NCI-H2196 treated with DMSO at 0.1 percent for 48 hours (cell line): ENCODE measurements at regions not wholly inside any gene's neighbourhood (a gene's known extent, or its start where the extent isn't known, plus 50 kb on each side); places are given as distances from the start of the nearest gene placed in this dataset.
"Not testable (repeated sequence)": the region's sequence is repeated elsewhere in the genome, so short reads cannot be mapped to it uniquely, and the experiment has no call there.

Experiments
- DNase-seq: peaks from one replicate; lab custom pipeline; 2025; ENCODE audit not compliant: unreplicated experiment; lab: John Stamatoyannopoulos, UW

DNA sequence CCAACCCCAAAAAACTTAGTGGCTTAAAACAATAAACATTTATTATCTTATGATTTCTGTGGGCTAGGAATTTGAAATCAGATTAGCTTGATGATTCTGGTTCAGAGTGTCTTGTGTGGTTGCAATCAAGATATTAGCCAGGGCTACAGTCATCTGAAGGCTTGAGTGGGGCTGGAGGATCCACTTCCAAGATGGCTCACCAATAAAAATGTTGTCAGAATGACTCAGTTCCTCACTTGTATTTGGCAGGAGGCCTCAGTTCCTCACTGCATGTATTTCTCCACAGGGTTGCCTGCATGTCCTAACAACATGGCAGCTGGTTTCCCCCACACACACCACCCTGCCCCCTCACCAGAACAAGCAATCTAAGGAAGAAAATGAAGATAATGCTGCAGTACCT lies 98.2 kb upstream of the NIPBL start:
- DNase-seq, result no peak

DNA sequence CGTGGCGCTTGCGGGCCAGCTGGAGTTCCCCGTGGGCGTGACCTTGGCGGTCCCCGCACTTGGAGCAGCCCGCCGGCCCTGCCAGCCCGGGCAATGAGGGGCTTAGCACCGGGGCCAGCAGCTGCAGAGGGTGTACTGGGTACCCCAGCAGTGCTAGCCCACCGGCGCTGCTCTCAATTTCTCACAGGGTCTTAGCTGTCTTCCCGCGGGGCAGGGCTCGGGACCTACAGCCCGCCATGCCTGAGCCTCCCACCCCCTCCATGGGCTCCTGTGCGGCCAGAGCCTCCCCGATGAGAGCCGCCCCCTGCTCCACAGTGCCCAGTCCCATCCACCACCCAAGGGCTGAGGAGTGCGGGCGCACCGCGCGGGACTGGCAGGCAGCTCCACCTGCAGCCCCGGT lies 94.0 kb upstream of the NIPBL start:
- DNase-seq, result not testable (repeated sequence)

DNA sequence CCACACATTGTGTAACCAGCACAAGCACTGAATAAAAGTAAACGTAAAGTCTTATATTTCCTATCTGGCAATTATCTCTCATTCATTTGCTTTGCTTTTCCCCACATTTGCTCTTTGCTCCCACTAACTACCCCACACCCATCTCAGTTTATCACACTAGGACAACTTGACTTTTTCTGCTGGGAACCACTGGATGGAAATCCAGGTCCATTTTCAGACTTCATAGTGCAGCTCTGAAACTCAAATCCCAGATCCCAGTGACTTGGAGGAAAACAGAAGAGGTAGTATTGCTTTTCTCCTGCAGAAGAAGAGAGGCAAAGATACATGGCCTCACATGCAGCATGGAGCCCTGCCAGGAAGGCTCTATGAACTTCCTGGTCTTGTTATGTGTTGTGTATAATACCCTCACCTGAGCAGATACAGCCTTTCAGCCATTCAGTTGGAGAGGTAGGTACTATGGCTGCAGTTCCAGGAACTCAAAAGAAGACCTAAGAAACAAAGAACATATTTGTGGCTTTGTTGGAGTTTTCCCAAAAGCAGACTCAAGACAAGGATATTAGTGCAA lies 90.0 kb upstream of the NIPBL start:
- DNase-seq, result no peak

DNA sequence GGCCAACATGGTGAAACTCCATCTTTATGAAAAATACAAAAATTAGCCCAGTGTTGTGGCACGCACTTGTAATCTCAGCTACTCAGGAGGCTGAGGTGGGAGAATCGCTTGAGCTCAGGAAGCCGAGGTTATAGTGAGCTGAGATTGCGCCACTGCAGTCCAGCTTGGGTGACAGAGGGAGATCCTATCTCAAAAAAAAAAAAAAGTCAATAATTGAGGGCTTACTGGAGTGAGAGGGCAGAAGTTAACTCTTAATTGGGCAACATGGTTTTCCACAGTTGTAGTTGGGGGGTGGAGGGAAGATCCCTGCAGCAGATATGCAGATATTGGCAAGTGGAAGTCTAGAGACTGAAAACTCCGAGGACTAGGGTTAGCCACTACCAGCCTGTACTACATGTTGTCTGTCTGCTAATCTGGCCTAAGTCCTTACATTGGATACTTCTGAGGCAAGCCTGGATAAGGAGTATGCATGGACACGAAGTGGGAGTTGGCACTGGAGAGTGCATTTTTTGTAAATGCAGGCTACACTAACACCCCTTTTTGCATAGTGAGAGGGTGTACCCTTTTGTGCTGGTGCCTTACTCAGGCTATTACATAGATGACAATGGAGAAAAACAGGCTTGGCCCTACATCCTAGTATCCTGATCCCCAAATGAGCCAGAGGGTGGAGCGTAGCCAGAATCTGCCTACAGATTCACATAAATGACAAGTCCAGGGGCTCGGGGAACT lies 89.0 kb upstream of the NIPBL start:
- DNase-seq, result no peak

DNA sequence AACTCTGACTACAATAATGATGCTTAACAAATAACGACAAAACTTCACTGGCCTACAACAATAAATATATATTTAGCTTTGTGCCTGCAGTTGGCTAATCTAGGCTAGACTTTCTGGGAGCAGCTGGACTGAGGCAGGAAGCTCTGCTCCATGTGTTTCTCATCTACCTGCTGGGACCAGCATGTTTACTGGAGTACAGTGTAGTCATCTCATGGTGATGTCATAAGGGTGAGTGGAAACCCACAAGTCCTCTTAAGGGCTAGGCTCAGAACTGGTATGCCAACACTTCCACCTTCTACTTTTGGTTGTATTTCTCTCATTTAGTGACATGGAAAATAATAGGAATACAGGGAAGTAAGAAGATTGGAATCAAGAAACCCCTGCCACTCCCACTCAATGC lies 85.7 kb upstream of the NIPBL start:
- no peak for DNase-seq

DNA sequence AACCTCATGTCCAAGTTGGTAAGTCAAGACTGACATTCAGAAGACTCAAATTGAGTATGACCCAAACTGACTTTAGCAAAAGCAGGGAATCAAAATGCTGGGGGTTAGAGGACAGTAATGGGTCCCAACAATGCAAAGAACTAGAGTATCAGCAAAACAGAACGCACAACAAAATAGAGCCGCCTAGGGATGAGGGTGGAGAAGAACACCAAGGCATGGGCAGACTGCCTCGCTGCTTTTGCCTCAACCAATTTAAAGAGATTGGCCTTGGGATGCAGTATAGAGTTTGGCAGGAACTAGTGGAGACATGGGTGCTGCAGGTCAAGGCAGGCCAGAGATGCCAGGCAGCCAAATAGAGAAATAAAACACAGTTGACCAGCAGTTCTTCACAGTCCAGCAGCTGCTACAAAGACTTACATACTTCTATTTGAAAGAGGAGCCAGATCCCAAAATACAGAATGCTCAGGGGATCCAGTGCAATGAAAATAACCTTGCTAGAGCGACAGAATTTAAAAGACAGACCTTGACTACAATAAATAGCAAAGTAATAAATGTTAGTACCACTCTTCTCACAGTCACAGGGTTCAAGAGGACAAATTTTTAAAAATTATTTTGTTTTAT lies 83.9 kb upstream of the NIPBL start:
- DNase-seq, result no peak

DNA sequence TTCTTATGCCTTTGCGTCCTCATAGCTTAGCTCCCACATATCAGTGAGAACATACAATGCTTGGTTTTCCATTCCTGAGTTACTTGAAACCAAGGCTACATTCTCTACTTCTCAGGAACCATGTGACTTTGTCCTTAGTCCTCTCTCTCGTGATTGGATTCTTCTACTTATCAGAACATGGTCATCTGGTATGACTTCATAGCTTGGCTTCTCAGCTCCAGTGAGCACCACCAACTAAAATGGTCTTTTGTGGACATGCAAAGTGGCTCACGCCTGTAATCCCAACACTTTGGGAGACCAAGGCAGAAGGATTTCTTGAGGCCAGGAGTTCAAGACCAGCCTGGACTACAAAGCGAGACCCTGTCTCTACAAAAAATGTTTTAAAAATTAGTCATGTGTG lies 81.2 kb upstream of the NIPBL start:
- no peak for DNase-seq

DNA sequence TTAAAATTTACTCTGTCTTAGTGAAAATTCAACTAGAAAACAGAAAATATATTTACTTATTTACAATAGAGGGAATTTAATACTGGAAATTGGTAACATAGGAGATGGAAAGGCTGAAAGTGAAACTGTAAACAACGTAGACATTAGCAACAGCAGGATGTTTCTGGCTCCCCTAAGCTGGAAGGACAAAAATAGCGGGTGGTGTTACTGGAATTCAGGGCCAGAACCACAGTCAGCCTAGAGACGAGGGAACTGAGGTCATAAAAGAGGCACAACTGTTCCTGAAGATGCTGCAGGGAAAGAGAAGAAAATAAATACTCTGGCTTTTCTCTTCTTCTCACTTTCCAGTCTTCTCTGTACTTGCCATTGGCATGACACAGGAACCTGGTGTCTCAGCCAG lies 80.4 kb upstream of the NIPBL start:
- DNase-seq, result no peak

DNA sequence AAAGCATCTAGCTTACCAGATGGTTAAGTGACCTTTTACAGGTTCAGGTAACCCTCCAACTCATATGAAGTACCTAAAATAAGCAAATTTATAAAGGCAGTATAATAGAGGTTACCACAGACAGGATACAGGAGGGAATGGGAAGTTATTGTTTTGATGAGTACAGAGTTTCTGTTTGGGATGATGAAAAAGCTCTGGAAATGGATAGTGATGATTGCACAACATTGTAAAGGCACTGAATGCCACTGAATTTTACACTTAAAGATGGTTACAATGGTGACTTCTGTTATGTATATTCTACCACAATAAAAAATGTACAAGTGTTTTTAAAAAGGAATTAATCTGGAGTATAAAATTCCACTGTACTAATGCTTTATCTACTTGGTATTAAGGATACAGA lies 75.0 kb upstream of the NIPBL start:
- no peak for DNase-seq

DNA sequence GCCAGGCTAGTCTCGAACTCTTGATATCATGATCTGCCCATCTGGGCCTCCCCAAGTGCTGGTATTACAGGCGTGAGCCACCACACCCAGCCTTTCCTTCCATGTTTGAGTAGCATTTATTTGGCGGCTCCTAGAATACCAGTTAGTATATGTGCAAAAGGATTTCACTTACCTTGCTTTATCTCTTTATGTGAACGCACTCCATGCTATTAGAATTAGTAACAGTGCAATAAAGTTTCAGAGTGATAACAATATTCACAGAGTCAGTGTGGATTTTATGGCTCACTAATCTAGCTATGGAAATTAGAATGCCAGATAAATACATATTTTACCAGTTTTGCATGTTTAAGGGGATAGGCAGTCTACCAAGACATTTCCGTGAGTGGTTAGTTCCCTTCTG lies 74.4 kb upstream of the NIPBL start:
- DNase-seq, result no peak

DNA sequence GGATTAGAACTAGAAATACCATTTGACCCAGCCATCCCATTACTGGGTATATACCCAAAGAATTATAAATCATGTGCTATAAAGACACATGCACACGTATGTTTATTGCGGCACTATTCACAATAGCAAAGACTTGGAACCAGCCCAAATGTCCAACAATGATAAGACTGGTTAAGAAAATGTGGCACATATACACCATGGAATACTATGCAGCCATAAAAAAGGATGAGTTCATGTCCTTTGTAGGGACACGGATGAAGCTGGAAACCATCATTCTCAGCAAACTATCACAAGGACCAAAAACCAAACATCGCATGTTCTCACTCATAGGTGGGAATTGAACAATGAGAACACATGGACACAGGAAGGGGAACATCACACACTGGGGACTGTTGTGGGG lies 63.3 kb upstream of the NIPBL start:
- not testable (repeated sequence) for DNase-seq

DNA sequence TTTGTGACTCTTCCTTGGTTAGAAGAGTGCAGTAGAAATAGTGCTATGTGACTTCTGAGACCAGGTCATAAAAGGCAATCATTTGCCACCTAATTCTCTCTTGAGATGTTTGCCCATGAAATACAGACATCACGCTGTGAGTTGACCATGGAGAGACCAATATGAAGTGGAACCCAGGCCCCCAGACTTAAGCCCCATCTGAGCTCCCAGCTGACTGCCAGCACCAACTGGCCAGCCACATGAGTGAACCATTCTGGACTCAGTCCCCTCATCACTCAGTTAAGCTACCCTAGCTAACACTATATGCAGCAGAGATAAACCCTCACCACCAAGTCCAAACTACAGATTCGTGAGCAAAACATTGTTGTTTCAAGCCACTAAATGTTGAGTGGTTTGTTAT lies 60.7 kb upstream of the NIPBL start:
- DNase-seq, result no peak

DNA sequence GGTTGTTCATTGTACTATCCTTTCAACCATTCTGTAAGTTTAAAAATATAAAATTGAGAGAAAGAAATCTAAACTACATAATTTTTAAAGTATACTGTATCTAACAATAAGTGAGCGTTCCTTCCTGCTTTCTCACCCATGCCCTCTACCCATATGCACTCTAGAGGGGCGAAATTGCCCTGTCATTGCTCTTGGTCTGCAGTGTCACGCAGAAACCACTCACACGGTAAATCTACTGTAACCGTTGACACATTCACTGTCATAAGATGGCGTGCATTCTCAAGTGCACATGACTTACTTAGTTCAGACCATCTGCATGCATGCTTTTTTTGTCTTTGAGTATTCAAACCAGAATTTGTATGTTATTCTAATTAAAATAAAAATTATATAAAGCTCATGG lies 55.7 kb upstream of the NIPBL start:
- no peak for DNase-seq

DNA sequence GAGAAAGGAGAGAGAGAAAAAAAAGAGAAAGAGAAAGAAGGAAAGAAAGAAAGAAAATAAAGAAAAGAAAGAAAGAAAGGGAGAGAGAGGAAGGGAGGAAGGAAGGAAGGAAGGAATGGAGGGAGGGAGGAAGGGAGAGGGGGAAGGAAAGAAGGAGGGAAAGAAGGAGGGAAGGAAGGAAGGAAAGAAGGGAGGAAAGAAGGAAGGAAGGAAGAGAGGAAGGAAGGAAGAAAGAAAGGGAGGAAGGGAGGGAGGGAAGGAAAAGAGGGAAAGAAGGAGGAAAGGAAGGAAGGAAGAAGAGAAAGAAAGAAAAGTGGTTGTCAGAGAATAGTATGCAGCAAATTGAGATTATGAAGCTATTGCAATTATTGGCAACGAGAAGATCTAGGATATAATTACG lies 49.9 kb upstream of the NIPBL start:
- no peak for DNase-seq
